Smooth muscle cell (in vitro differentiated cells): ENCODE measurements at regions not wholly inside any gene's neighbourhood (a gene's known extent, or its start where the extent isn't known, plus 50 kb on each side); places are given as distances from the start of the nearest gene placed in this dataset.

Experiments
- DNase-seq: peaks from one replicate; lab custom pipeline; 2025; ENCODE audit not compliant: unreplicated experiment; lab: John Stamatoyannopoulos, UW
- H2AFZ ChIP-seq: fragments of 200-600 bp; sonication (generic); 2 replicates; pipeline ENCODE4 v1.6.0; 2016; ENCODE audit warnings: antibody characterized with exemption, low read depth, mild to moderate bottlenecking
- H3F3A ChIP-seq: fragments of 200-600 bp; sonication (generic); 2 replicates; pipeline ENCODE4 v1.6.0; 2017; ENCODE audit warnings: antibody characterized with exemption, low read depth
- H3K27ac ChIP-seq: fragments of 200-600 bp; sonication (generic); 2 replicates; pipeline ENCODE4 v1.5.1; 2016; ENCODE audit warnings: low read depth, mild to moderate bottlenecking
- H3K27me3 ChIP-seq: fragments of 200-600 bp; sonication (generic); 2 replicates; pipeline ENCODE4 v1.6.1; 2016; ENCODE audit warnings: low read depth, mild to moderate bottlenecking
- H3K36me3 ChIP-seq: fragments of 200-600 bp; sonication (generic); 2 replicates; pipeline ENCODE4 v1.5.1; 2016; ENCODE audit warnings: low read depth
- H3K4me1 ChIP-seq: fragments of 200-600 bp; sonication (generic); 2 replicates; pipeline ENCODE4 v1.5.1; 2016; ENCODE audit warnings: low read depth
- H3K4me2 ChIP-seq: fragments of 200-600 bp; sonication (generic); 2 replicates; pipeline ENCODE4 v1.6.0; 2016; ENCODE audit warnings: mild to moderate bottlenecking
- H3K4me3 ChIP-seq: fragments of 200-600 bp; sonication (generic); 2 replicates; pipeline ENCODE4 v1.5.1; 2016; ENCODE audit warnings: mild to moderate bottlenecking
- H3K79me2 ChIP-seq: fragments of 200-600 bp; sonication (generic); 2 replicates; pipeline ENCODE4 v1.6.0; 2016; ENCODE audit warnings: low read depth, mild to moderate bottlenecking
- H3K9ac ChIP-seq: fragments of 200-600 bp; sonication (generic); 2 replicates; pipeline ENCODE4 v1.6.0; 2016; ENCODE audit warnings: low read depth
- H3K9me3 ChIP-seq: fragments of 200-600 bp; sonication (generic); replicated peaks from 2 replicates; pipeline ENCODE4 v1.5.1; 2016; ENCODE audit warnings: low read depth
- H4K20me1 ChIP-seq: fragments of 200-600 bp; sonication (generic); 2 replicates; pipeline ENCODE4 v1.6.0; 2016; ENCODE audit warnings: low read depth
- CTCF ChIP-seq: fragments of 200-600 bp; sonication (generic); IDR thresholded peaks from 2 replicates; pipeline ENCODE4 v1.5.1; 2017; ENCODE audit warnings: borderline replicate concordance, mild to moderate bottlenecking, antibody characterized with exemption; ENCODE audit not compliant: insufficient read depth, poor library complexity, severe bottlenecking
- WGBS: methylation state at CpG from one replicate; pipeline ENCODE4 v1.1.7; 2016; ENCODE audit warnings: low lambda C conversion rate; 5-methylcytosine and 5-hydroxymethylcytosine counted together

GRCh38 chr6:113697632-113698410 lies 159.3 kb upstream of the MARCKS start:
- Histone ChIP-seq H4K20me1 (no peaks in the 10 kb centered on the region), H3K79me2 (no peaks in the 10 kb centered on the region), H3K9ac (no peak overlapping the region), H3K4me1 (no peaks in the 10 kb centered on the region), H3K9me3 (no peaks in the 10 kb centered on the region), H3K27ac (peak overlapping the region; percentile 2), H2AFZ (no peak overlapping the region), H3K36me3 (no peaks in the 10 kb centered on the region), H3F3A (peaks cover 24% of the 10 kb centered on the region), H3K27me3 (no peaks in the 10 kb centered on the region), H3K4me2 (peak overlapping the region; percentile 56), H3K4me3 (no peak overlapping the region)
- no peak for TF ChIP-seq CTCF
- DNase-seq = no peak
- WGBS = 35% methylated on average over 4 of the region's 4 CpGs

- Histone ChIP-seq H3K79me2 (no peaks in the 10 kb centered on the region), H3K4me3 (no peak overlapping the region), H3K9ac (no peak overlapping the region), H4K20me1 (no peaks in the 10 kb centered on the region), H3F3A (peaks cover 18% of the 10 kb centered on the region), H2AFZ (no peak overlapping the region), H3K4me1 (no peaks in the 10 kb centered on the region), H3K9me3 (no peaks in the 10 kb centered on the region), H3K27ac (no peak overlapping the region), H3K36me3 (no peaks in the 10 kb centered on the region), H3K4me2 (no peak overlapping the region), H3K27me3 (no peaks in the 10 kb centered on the region)
- TF ChIP-seq CTCF = no peak
- no peak for DNase-seq
Measured at GRCh38 chr6:113699239-113699638, 157.9 kb upstream of the MARCKS start.

GRCh38 chr6:113701552-113702254 lies 155.4 kb upstream of the MARCKS start:
- Histone ChIP-seq H3K36me3 (no peaks in the 10 kb centered on the region), H3K4me2 (no peak overlapping the region), H3K27ac (no peak overlapping the region), H2AFZ (no peak overlapping the region), H3K9me3 (no peaks in the 10 kb centered on the region), H3K27me3 (no peaks in the 10 kb centered on the region), H4K20me1 (no peaks in the 10 kb centered on the region), H3K9ac (no peak overlapping the region), H3F3A (peaks cover 10% of the 10 kb centered on the region), H3K4me3 (no peak overlapping the region), H3K4me1 (no peaks in the 10 kb centered on the region), H3K79me2 (no peaks in the 10 kb centered on the region)
- TF ChIP-seq CTCF = no peak
- whole genome bisulfite sequencing = 90% methylated on average over 4 of the region's 4 CpGs
- DNase-seq = no peak
